Esophagus squamous epithelium (tissue), 5 donors: ENCODE measurements at regions not wholly inside any gene's neighbourhood (a gene's known extent, or its start where the extent isn't known, plus 50 kb on each side); places are given as distances from the start of the nearest gene placed in this dataset.
"Not testable (repeated sequence)": the region's sequence is repeated elsewhere in the genome, so short reads cannot be mapped to it uniquely, and the experiment has no call there.

Source experiments
- DNase-seq: peaks from one replicate; lab custom pipeline; 2025; lab: John Stamatoyannopoulos, UW
- H3K27ac ChIP-seq, 4 donors: fragments of 200-600 bp; sonication (generic); one replicate each; pipeline ENCODE4 v1.5.1; 2016 to 2019; ENCODE audit warnings: mild to moderate bottlenecking in 1 of 4
- H3K27me3 ChIP-seq, 4 donors: fragments of 200-600 bp; sonication (generic); 1 replicate in 3 of 4; 2 replicates in 1 of 4; pipeline versions ENCODE4 v1.5.1 to v1.6.0; 2017 to 2021; ENCODE audit warnings: antibody characterized with exemption in 1 of 4
- H3K36me3 ChIP-seq, 3 donors: fragments of 200-600 bp; sonication (generic); one replicate each; pipeline ENCODE4 v1.5.1; 2016 to 2019
- H3K4me1 ChIP-seq, 3 donors: fragments of 200-600 bp; sonication (generic); one replicate each; pipeline ENCODE4 v1.5.1; 2017 to 2019
- H3K4me3 ChIP-seq, 4 donors: fragments of 200-600 bp; sonication (generic); 1 replicate in 3 of 4; 2 replicates in 1 of 4; pipeline ENCODE4 v1.5.1; 2016 to 2019; ENCODE audit warnings: mild to moderate bottlenecking in 2 of 4, moderate library complexity in 1 of 4
- H3K9me3 ChIP-seq, 3 donors: fragments of 200-600 bp; sonication (generic); one replicate each; pipeline ENCODE4 v1.5.1; 2016 to 2019
- CTCF ChIP-seq, 6 experiments: fragments of 450-650 bp in 4 of 6; fragments of 200-600 bp in 2 of 6; sonication (generic) in 2 of 6; IDR thresholded peaks; one replicate each; pipeline ENCODE4 v1.5.1; 2016 to 2019; ENCODE audit warnings: antibody characterized with exemption in 6 of 6, mild to moderate bottlenecking in 4 of 6, moderate library complexity in 4 of 6
- POLR2A ChIP-seq, 4 donors: fragments of 450-650 bp; IDR thresholded peaks; one replicate each; pipeline ENCODE4 v1.6.1; 2017; ENCODE audit warnings: antibody characterized with exemption in 4 of 4, mild to moderate bottlenecking in 4 of 4, moderate library complexity in 3 of 4
- WGBS, 2 donors: methylation state at CpG; one replicate each; pipeline ENCODE4 v1.1.5; 2018; 5-methylcytosine and 5-hydroxymethylcytosine counted together
- intact Hi-C: fragments of 100-400 bp; cut with DNase I; formaldehyde crosslinking; loops from one replicate; pipeline ENCODE4 v1.15.0; 2022
- donor health status: DM: yes; HTN: yes; CAD: no.

DNA sequence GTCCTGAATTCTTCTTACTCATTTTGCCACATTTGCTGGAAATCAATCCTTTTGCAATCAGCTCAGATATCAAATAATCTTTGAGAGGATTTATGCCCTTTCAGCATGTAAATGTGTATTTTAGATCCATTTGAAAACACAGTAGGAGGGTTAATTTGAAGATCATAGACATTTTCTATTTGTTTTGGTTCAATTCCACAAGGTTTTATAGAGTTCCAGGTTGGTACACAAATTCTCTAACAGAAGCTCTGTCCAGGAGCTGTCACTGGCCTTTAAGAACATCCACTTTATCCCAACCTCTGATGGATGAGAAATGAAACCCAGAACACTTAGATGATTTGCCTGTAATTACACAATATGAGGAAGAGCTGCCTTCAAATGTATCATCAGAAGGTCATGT, 157.3 kb upstream of the CHAC2 start:
- no peaks in the 10 kb centered on the region for H3K4me1 ChIP-seq
- H3K36me3 ChIP-seq, result no peaks in the 10 kb centered on the region
- intact Hi-C loops, result no loop called here
- no peaks in the 10 kb centered on the region for H3K27me3 ChIP-seq
- TF ChIP-seq CTCF (IDR thresholded peaks at IDR 0.05), result no peak
- no peak for TF ChIP-seq POLR2A (IDR thresholded peaks at IDR 0.05)
- H3K9me3 ChIP-seq, result no peaks in the 10 kb centered on the region
- no peak for DNase-seq
- no peak overlapping the region for H3K27ac ChIP-seq
- no peak overlapping the region for H3K4me3 ChIP-seq

GRCh38 chr2:53609551-53609950, 158.1 kb upstream of the CHAC2 start:
- intact Hi-C loops, result no loop called here
- TF ChIP-seq CTCF (IDR thresholded peaks at IDR 0.05) (no peak), POLR2A (IDR thresholded peaks at IDR 0.05) (no peak)
- no peak for DNase-seq

GRCh38 chr2:53608293-53608692, 159.3 kb upstream of the CHAC2 start:
- Histone ChIP-seq H3K9me3 (no peaks in the 10 kb centered on the region), H3K36me3 (no peaks in the 10 kb centered on the region), H3K27me3 (no peaks in the 10 kb centered on the region), H3K4me3 (no peak overlapping the region), H3K4me1 (no peaks in the 10 kb centered on the region), H3K27ac (no peak overlapping the region)
- no peak for TF ChIP-seq POLR2A (IDR thresholded peaks at IDR 0.05)
- intact Hi-C loops, result no loop called here
- DNase-seq, result no peak
- 78 to 82% methylated on average over 5 of the region's 5 CpGs for WGBS, 2 donors

More at GRCh38 chr2:53609551-53609950, 158.1 kb upstream of the CHAC2 start:
- Histone ChIP-seq H3K27ac (no peak overlapping the region), H3K9me3 (no peaks in the 10 kb centered on the region), H3K4me1 (no peaks in the 10 kb centered on the region), H3K4me3 (no peak overlapping the region), H3K27me3 (no peaks in the 10 kb centered on the region), H3K36me3 (no peaks in the 10 kb centered on the region)
- WGBS, 2 donors, result 96 to 97% methylated on average over 6 of the region's 6 CpGs

DNA sequence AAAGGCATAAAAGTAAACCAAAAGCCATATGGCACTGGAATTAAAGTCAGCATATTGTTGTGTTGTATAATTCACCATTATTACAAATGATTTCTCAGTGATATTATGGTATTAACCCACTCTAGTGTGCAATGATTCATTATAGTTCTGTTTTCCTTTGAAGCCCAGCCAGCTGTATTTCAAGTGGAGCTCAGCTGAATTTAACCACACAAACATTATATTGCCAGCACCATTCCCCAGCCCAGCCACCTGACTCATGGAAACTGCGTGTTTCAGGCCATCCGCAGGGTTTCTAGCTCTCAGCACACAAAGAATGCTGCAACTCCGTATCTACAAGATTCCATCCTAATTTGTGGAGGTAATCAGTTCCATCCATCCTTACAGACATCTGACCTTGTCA, 166.8 kb upstream of the CHAC2 start:
- Histone ChIP-seq H3K4me1 (no peaks in the 10 kb centered on the region), H3K27ac (no peak overlapping the region), H3K4me3 (no peak overlapping the region), H3K27me3 (no peaks in the 10 kb centered on the region), H3K9me3 (no peaks in the 10 kb centered on the region), H3K36me3 (no peaks in the 10 kb centered on the region)
- intact Hi-C loops, result no loop called here
- TF ChIP-seq POLR2A (IDR thresholded peaks at IDR 0.05) (no peak), CTCF (IDR thresholded peaks at IDR 0.05) (no peak)
- no peak for DNase-seq
- WGBS, 2 donors, result 34 to 44% methylated on average over 3 of the region's 3 CpGs

GRCh38 chr2:53586733-53587612, 180.6 kb upstream of the CHAC2 start:
- H3K27me3 ChIP-seq, H3K4me1 ChIP-seq, intact Hi-C loops, H3K9me3 ChIP-seq, H3K36me3 ChIP-seq, H3K27ac ChIP-seq, DNase-seq: not testable (repeated sequence)
- peak overlapping the region in 1 of 4 donors; percentile 31 for H3K4me3 ChIP-seq
- whole genome bisulfite sequencing, 2 donors, result 83 to 86% methylated on average over 19 to 31 of the region's 38 CpGs

GRCh38 chr2:53584986-53585385, 182.6 kb upstream of the CHAC2 start:
- no peaks in the 10 kb centered on the region for H3K9me3 ChIP-seq
- H3K27ac ChIP-seq, result no peak overlapping the region
- intact Hi-C loops, result no loop called here
- no peaks in the 10 kb centered on the region for H3K36me3 ChIP-seq
- TF ChIP-seq CTCF (IDR thresholded peaks at IDR 0.05) (no peak), POLR2A (IDR thresholded peaks at IDR 0.05) (no peak)
- H3K4me3 ChIP-seq, result no peak overlapping the region
- WGBS, 2 donors, result 65 to 68% methylated on average over 5 of the region's 5 CpGs
- no peaks in the 10 kb centered on the region for H3K27me3 ChIP-seq
- no peaks in the 10 kb centered on the region for H3K4me1 ChIP-seq
- no peak for DNase-seq
